ENCODE measurements at regions not wholly inside any gene's neighbourhood (a gene's known extent, or its start where the extent isn't known, plus 50 kb on each side); places are given as distances from the start of the nearest gene placed in this dataset.

- 63% methylated on average over 2 of the region's 2 CpGs for WGBS (ENCODE audit: insufficient coverage, low coverage, low lambda C conversion rate, missing lambda C conversion rate)
- intact Hi-C loops (cut with DNase I): no loop called here
- no peak for TF ChIP-seq CTCF (IDR thresholded peaks at IDR 0.05)
- TF ChIP-seq POLR2A (IDR thresholded peaks at IDR 0.05): no peak
- Histone ChIP-seq H3K9me3 (no peaks in the 10 kb centered on the region), H3K27me3 (no peaks in the 10 kb centered on the region), H3K36me3 (no peaks in the 10 kb centered on the region), H3K4me1 (no peaks in the 10 kb centered on the region), H3K27ac (no peak overlapping the region), H3K4me3 (no peak overlapping the region)
- ATAC-seq (no peak), DNase-seq (no peak)
Observed at GRCh38 chrX:103446665-103447302, 70.4 kb downstream of the BEX3 start.
